ENCODE measurements at regions not wholly inside any gene's neighbourhood (a gene's known extent, or its start where the extent isn't known, plus 50 kb on each side); places are given as distances from the start of the nearest gene placed in this dataset.

DNA sequence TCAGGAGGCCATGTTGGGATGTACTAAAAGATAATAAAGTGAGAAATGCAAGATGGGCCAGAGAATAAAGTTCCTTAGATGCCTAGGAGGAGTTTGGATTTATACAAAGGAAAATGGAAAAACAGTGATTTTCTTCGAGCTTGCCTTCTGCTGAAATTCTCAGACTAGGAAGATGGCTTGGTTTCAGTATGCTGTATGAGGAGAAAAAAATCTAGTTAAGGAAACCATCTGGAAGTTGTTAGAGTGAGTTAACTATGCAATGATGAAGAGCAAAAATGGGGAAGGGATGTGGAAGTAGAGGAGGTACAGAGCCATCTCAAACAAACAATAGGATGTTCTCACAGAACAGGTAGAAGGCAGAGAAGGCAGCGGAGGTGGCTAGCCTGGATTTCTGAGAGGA lies 162.9 kb upstream of the FTMT start:
- TF ChIP-seq, protein P1, sequence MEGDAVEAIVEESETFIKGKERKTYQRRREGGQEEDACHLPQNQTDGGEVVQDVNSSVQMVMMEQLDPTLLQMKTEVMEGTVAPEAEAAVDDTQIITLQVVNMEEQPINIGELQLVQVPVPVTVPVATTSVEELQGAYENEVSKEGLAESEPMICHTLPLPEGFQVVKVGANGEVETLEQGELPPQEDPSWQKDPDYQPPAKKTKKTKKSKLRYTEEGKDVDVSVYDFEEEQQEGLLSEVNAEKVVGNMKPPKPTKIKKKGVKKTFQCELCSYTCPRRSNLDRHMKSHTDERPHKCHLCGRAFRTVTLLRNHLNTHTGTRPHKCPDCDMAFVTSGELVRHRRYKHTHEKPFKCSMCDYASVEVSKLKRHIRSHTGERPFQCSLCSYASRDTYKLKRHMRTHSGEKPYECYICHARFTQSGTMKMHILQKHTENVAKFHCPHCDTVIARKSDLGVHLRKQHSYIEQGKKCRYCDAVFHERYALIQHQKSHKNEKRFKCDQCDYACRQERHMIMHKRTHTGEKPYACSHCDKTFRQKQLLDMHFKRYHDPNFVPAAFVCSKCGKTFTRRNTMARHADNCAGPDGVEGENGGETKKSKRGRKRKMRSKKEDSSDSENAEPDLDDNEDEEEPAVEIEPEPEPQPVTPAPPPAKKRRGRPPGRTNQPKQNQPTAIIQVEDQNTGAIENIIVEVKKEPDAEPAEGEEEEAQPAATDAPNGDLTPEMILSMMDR (IDR thresholded peaks at IDR 0.05; ENCODE audit: borderline replicate concordance, extremely low read depth, low read length, poor library complexity, severe bottlenecking) = no peak
- TF ChIP-seq EZH2 (IDR thresholded peaks at IDR 0.05; ENCODE audit: borderline replicate concordance, low read depth, low read length, severe bottlenecking) = no peak
